Muscle layer of colon (tissue), 2 donors: ENCODE measurements at regions not wholly inside any gene's neighbourhood (a gene's known extent, or its start where the extent isn't known, plus 50 kb on each side); places are given as distances from the start of the nearest gene placed in this dataset.

ENCODE experiments used
- H3K27ac ChIP-seq: one replicate; pipeline ENCODE4 v1.7.0; 2013; ENCODE audit warnings: low read depth, mild to moderate bottlenecking, low read length, moderate library complexity
- H3K27me3 ChIP-seq, 2 donors: one replicate each; pipeline ENCODE4 v1.7.0; 2013; ENCODE audit warnings: low read length in 2 of 2, mild to moderate bottlenecking in 2 of 2; ENCODE audit not compliant: insufficient read depth in 2 of 2, control insufficient read depth in 1 of 2
- H3K36me3 ChIP-seq: one replicate; pipeline ENCODE4 v1.7.0; 2013; ENCODE audit warnings: mild to moderate bottlenecking, low read length; ENCODE audit not compliant: insufficient read depth
- H3K4me1 ChIP-seq: one replicate; pipeline ENCODE4 v1.7.0; 2013; ENCODE audit warnings: mild to moderate bottlenecking, low read length; ENCODE audit not compliant: insufficient read depth
- H3K4me3 ChIP-seq, 2 donors: one replicate each; pipeline ENCODE4 v1.7.0; 2013; ENCODE audit warnings: low read length in 2 of 2, low read depth in 1 of 2, mild to moderate bottlenecking in 1 of 2, moderate library complexity in 1 of 2
- H3K9ac ChIP-seq: one replicate; pipeline ENCODE4 v1.7.0; 2013; ENCODE audit warnings: low read length
- H3K9me3 ChIP-seq: one replicate; pipeline ENCODE4 v1.7.0; 2013; ENCODE audit warnings: mild to moderate bottlenecking, low read length
- donor health status: abdominal sarcoma.
- donor health status: Adenocarcinoma of cecum.

DNA sequence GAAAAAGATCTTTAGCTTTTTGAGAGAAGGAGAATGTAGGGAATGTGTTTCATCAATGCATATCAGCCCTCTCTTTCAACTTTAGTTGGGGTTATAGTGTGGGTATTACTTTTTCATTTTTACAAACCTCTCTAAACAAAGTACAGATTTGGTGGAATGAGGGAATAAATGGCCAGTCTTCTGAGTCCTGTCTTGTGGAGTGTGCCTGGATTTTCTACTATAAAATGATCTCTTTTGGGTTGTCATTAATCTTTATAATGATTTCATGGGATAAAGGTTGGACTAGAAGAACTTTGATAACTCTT lies 209.3 kb downstream of the RNF144B start:
- Histone ChIP-seq H3K9me3 (no peaks in the 10 kb centered on the region), H3K9ac (no peak overlapping the region), H3K27ac (no peak overlapping the region), H3K27me3 (no peaks in the 10 kb centered on the region), H3K4me1 (no peaks in the 10 kb centered on the region), H3K4me3 (no peak overlapping the region), H3K36me3 (no peaks in the 10 kb centered on the region)

DNA sequence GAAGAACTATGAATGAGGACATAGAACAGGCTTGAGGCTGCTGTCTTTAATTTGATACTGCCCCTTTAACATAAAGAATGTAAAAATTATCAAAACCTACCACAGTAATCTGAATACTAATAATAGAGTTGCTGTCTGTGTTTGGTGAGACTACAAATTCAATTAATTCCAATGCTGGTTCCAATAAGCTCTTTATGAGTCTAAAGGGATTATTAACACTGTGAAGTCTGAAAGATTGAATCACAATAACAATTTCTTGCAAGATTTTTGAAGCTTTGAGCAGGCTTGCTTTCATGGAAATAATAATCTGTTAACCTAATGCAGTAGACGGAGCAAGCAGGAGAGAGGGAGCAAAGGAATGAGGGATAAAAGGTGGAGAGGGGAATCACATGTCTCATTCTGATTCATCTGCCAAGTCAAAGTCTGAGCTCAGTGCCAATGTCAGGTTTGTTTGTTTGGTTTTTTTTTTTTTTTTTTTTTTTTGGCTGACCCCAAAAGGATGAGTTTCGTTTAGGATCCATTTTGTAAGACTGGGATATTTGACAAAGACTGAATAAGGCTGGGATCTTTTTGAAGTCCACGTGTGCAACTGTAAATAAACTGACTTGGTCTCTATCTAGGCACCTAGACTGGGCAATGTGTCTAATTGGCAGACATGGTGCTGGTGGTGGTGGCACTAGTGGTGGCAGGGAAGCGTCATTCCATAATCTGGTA lies 211.6 kb downstream of the RNF144B start:
- Histone ChIP-seq H3K9ac (no peak overlapping the region), H3K9me3 (no peaks in the 10 kb centered on the region), H3K4me1 (no peaks in the 10 kb centered on the region), H3K36me3 (no peaks in the 10 kb centered on the region), H3K27ac (no peak overlapping the region), H3K27me3 (no peaks in the 10 kb centered on the region), H3K4me3 (no peak overlapping the region)

DNA sequence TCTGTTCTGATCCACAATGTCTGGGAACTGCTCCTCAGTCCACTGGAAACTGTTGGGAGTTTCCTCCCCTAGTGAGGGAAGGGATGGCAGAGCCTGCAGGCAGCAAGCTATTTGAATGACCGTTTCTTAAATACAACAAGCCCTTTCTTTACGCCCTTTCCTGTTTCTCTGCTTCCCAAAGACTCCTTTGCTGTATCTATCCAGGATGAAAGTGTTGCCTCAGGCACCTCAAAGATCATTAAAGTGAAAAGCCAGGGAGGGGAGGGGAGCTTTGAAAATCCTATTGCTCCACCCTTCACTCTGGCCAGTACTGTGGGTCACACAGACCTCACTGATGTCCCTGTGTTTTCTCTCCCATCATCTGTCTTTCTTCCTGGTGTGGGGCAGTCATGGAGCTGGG lies 213.1 kb downstream of the RNF144B start:
- Histone ChIP-seq H3K27ac (no peak overlapping the region), H3K9ac (no peak overlapping the region), H3K4me1 (no peaks in the 10 kb centered on the region), H3K27me3 (no peaks in the 10 kb centered on the region), H3K36me3 (no peaks in the 10 kb centered on the region), H3K4me3 (no peak overlapping the region), H3K9me3 (no peaks in the 10 kb centered on the region)

DNA sequence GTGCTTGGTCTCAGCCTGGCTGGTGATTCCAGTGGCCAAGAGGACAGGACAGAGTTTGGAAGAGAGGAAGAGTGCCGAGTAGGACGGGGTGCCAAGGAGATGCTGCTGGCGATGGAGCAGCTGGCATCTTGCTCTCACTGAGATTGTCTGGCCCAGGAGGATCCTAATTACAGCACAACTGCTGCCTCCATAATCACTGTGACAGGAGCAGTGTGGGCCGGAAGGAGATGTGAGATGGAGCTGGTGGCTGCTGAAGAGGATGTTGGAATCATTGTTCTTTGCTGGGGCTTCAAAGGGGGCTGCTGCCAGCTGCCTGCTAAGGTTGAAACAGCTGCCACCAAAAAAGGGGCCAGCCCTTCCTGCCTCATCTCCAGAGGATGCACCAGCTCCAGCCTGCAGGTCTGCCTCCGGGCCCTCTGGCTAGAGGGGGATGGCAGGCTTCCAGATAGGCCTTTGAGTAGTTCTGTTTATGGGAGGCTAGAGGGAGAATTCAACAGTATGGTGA lies 214.4 kb downstream of the RNF144B start:
- Histone ChIP-seq H3K4me3 (no peak overlapping the region), H3K9me3 (no peaks in the 10 kb centered on the region), H3K4me1 (peaks cover 4% of the 10 kb centered on the region), H3K9ac (no peak overlapping the region), H3K27me3 (no peaks in the 10 kb centered on the region), H3K27ac (no peak overlapping the region), H3K36me3 (no peaks in the 10 kb centered on the region)

DNA sequence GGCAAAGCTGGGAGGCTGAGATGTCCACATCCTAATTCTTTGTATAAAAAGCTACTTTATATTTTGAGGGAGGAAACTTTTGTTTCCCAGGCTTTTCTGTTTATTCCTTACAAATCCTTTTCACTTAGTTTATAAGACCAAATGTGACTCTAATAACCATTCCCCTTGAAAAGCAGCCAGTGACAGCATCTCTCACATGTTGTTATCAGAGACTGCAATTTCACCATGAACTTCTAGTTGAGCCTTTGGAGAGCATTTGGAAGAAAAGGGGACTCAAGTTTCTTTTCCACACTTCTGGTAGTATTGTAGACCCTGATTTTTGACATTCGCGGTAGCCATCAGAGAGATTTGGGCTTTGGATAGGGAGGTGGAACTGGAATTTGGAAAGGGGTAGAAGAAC lies 215.8 kb downstream of the RNF144B start:
- no peak overlapping the region for H3K4me3 ChIP-seq
- no peaks in the 10 kb centered on the region for H3K36me3 ChIP-seq
- no peak overlapping the region for H3K27ac ChIP-seq
- no peaks in the 10 kb centered on the region for H3K27me3 ChIP-seq
- no peak overlapping the region for H3K9ac ChIP-seq
- H3K4me1 ChIP-seq = peaks cover 4% of the 10 kb centered on the region
- no peaks in the 10 kb centered on the region for H3K9me3 ChIP-seq

DNA sequence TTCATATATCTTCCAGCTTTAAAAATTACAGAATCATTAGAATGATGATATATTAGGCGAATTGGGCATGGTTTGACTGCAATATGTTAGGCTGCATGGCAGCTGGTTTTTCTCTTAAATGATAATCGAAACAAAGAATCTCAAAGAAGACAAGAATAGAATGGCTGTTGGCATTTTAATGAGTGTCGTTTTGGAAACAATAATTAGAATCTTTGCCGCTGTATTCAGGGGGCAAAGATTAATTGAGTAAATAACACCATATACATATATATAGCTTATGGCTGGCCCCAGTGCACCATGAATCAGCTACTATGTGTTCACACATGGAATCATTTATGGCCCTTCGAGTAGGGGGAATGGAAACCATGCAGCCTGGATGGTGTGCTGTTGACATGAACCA lies 216.2 kb downstream of the RNF144B start:
- peaks cover 4% of the 10 kb centered on the region for H3K4me1 ChIP-seq
- no peaks in the 10 kb centered on the region for H3K27me3 ChIP-seq
- no peaks in the 10 kb centered on the region for H3K36me3 ChIP-seq
- no peak overlapping the region for H3K4me3 ChIP-seq
- H3K9me3 ChIP-seq = no peaks in the 10 kb centered on the region
- H3K9ac ChIP-seq = no peak overlapping the region
- no peak overlapping the region for H3K27ac ChIP-seq

DNA sequence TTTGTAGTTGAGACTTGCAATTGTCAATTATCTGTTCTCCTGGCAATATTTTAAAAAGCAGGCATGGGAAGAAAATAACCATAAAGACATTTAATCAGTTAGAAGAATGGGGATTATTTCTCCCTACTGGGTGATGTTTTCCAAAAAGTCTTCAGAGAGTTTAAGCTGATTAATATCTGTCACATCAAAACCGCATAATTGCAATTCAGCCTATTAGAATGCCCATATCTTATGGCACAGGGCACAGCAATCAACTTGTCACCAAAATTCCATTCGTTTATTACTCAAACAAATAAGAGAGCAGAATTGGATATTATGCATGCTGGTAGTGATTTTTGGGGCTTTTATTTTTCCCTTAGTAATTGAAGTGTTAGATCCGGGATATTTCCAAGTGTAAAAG lies 218.7 kb downstream of the RNF144B start:
- Histone ChIP-seq H3K9me3 (no peaks in the 10 kb centered on the region), H3K4me1 (peaks cover 4% of the 10 kb centered on the region), H3K36me3 (no peaks in the 10 kb centered on the region), H3K9ac (no peak overlapping the region), H3K4me3 (no peak overlapping the region), H3K27ac (no peak overlapping the region), H3K27me3 (no peaks in the 10 kb centered on the region)

DNA sequence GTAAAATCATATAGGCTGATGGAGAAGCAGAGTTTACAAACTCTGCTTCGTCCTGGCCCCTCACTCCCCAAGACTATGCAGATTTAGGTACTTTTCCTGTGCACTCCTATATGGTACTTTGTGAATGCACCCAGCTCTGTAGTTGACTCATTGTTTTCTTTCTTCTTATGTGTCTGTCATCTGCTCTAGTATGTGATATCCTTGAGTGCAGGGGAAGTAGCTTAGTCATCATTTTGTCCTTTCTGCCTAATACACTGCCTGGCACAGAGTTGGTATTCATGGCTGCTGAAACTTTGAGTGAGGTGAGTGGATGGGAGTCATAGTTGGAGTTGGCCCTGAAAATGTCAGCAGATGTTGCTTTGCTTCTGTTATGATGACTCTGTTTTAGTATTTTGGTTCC lies 222.6 kb downstream of the RNF144B start:
- Histone ChIP-seq H3K27me3 (no peaks in the 10 kb centered on the region), H3K9me3 (no peaks in the 10 kb centered on the region), H3K4me1 (peaks cover 8% of the 10 kb centered on the region), H3K4me3 (no peak overlapping the region), H3K27ac (no peak overlapping the region), H3K9ac (no peak overlapping the region), H3K36me3 (no peaks in the 10 kb centered on the region)

DNA sequence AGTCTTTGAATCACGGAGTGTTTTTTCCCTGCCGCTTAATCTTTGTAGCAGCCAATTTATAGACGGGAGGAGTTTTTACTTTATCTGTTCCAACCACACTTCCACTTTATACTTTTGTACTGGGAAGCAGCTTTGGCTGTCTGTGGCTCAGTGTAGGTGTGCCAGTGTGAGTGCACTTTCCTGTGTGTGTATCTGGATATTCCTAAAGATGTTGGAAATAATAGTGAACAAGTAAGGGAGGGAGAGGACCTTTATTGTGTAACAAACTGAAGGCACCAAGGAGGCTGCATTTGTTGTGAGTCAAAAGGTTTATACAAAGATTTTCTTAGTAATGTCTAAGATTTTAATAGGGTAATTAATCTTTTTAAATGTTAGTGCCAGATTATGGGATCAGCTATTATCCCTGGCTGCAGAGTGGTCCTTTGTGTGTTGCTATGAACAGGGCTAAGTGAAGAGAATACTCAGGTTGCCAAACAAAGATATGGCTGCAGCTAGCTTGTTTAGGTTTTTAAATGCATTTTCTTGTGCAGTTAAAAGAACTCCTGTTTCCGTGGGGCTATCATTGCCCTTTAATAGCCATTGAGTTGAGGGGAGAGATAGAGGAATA lies 226.3 kb downstream of the RNF144B start:
- Histone ChIP-seq H3K4me3 (no peak overlapping the region), H3K27ac (no peak overlapping the region), H3K36me3 (no peaks in the 10 kb centered on the region), H3K9me3 (no peaks in the 10 kb centered on the region), H3K27me3 (no peaks in the 10 kb centered on the region), H3K4me1 (peaks cover 4% of the 10 kb centered on the region), H3K9ac (no peak overlapping the region)

DNA sequence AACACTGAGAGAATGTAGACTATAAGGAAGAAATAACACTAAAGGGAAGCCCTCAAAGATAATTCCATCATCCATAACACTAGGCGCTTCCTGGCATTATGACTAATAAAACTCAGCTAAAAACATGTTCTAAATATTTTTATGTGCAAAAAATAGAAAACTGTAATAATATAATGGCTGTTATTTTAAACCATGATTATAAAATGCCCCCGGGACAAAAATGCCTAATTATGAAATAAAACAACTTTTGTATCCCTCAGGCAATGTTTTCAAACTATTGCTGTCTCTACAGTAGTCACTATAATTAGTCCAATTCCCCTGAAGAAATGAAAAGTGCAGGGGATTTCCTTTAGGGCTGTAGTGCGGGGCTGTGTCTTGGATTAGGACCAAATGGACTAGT lies 242.4 kb downstream of the RNF144B start:
- Histone ChIP-seq H3K4me3 (no peak overlapping the region), H3K27me3 (no peaks in the 10 kb centered on the region), H3K27ac (no peak overlapping the region), H3K9ac (no peak overlapping the region), H3K36me3 (no peaks in the 10 kb centered on the region), H3K4me1 (no peaks in the 10 kb centered on the region), H3K9me3 (no peaks in the 10 kb centered on the region)

DNA sequence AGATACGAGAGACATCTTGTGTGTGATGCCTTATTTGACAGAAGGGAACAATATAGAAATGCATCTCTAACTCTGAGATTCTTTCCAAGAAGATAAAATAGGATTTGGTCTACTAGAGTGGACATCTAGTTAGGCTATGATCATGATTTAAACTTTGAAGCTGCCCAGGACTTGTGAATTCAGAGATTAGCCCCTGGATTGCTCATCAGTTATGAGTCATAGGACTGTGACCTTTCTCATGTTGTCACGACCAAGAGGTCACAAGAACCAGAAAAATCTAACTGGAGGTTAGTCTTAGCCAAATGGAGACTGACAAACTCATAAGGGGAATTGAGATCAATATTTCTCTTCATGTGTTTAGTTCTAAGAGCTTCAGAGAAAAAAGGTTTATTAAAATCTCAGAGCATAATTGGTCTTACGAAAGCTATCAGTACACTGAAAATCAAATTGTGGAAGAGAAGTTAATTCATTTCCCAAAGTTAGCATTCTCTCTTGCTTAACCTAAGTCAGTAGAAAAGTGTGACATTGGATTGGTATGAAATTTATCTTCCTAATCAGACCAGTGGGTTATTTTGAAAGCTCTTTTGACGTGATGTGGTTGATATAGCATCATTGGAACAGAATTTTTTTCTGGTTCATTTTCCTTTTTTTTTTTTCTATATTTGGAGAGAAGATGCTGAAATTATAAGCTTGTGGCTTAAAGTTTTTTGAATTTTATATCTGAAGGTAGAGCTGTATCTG lies 245.7 kb downstream of the RNF144B start:
- no peaks in the 10 kb centered on the region for H3K4me1 ChIP-seq
- no peak overlapping the region for H3K9ac ChIP-seq
- no peak overlapping the region for H3K27ac ChIP-seq
- no peaks in the 10 kb centered on the region for H3K36me3 ChIP-seq
- H3K9me3 ChIP-seq = no peaks in the 10 kb centered on the region
- H3K27me3 ChIP-seq = no peaks in the 10 kb centered on the region
- H3K4me3 ChIP-seq = no peak overlapping the region
